Osteoblast (primary cell): ENCODE measurements at regions not wholly inside any gene's neighbourhood (a gene's known extent, or its start where the extent isn't known, plus 50 kb on each side); places are given as distances from the start of the nearest gene placed in this dataset. TPM values are rescaled to one million over a fixed set of nuclear protein-coding genes. Genes with fewer than 3 reads are reported as not detected.
"Not testable (repeated sequence)": the region's sequence is repeated elsewhere in the genome, so short reads cannot be mapped to it uniquely, and the experiment has no call there.

Experiments used
- DNase-seq: peaks from one replicate; pipeline ENCODE4 v3.0.0; 2011; ENCODE audit warnings: low spot score, mixed read lengths; ENCODE audit not compliant: insufficient read length; ENCODE audit errors: missing footprints
- H2AFZ ChIP-seq: 2 replicates; pipeline ENCODE4 v1.6.0; 2011; ENCODE audit warnings: mild to moderate bottlenecking, low read length
- H3K27ac ChIP-seq: 2 replicates; pipeline ENCODE4 v1.5.1; 2011; ENCODE audit warnings: mild to moderate bottlenecking, low read depth, low read length, moderate library complexity
- H3K27me3 ChIP-seq: 2 replicates; pipeline ENCODE4 v1.6.0; 2012; ENCODE audit warnings: mild to moderate bottlenecking, control low read depth, inconsistent platforms, low read length, moderate library complexity; ENCODE audit not compliant: insufficient read depth
- H3K36me3 ChIP-seq: 2 replicates; pipeline ENCODE4 v1.5.1; 2011; ENCODE audit warnings: mild to moderate bottlenecking, low read length, control low read depth, moderate library complexity; ENCODE audit not compliant: insufficient read depth
- H3K4me1 ChIP-seq: 2 replicates; pipeline ENCODE4 v1.5.1; 2011; ENCODE audit warnings: mild to moderate bottlenecking, low read length, control low read depth, moderate library complexity; ENCODE audit not compliant: insufficient read depth
- H3K4me2 ChIP-seq: 2 replicates; pipeline ENCODE4 v1.6.0; 2011; ENCODE audit warnings: mild to moderate bottlenecking, low read length; ENCODE audit not compliant: insufficient read depth
- H3K4me3 ChIP-seq: fragments of 200-600 bp; sonication (generic); 3 replicates; pipeline ENCODE4 v1.5.1; 2012; ENCODE audit warnings: mild to moderate bottlenecking, low read length, inconsistent platforms; ENCODE audit not compliant: insufficient read depth
- H3K79me2 ChIP-seq: 2 replicates; pipeline ENCODE4 v1.6.0; 2012; ENCODE audit warnings: mild to moderate bottlenecking, low read length, control low read depth, inconsistent platforms; ENCODE audit not compliant: insufficient read depth
- H3K9me3 ChIP-seq: 2 replicates; pipeline ENCODE4 v1.5.1; 2011; ENCODE audit warnings: low read depth, low read length, control low read depth
- H4K20me1 ChIP-seq: 2 replicates; pipeline ENCODE4 v1.6.0; 2012; ENCODE audit warnings: mild to moderate bottlenecking, low read length, control low read depth; ENCODE audit not compliant: insufficient read depth
- small RNA-seq: library from RNA; depleted of rRNA; stranded (forward); fragments of <200 nt; gene quantifications from one replicate; pipeline ENCODE3, GENCODE V24; 2012
- TF ChIP-seq, protein P1 (sequence below): IDR thresholded peaks from 2 replicates; pipeline ENCODE4 v1.5.1; 2011; ENCODE audit warnings: mild to moderate bottlenecking, low read depth, low read length, moderate library complexity; ENCODE audit errors: extremely low read depth

- peak overlapping the region; percentile 64 for H2AFZ ChIP-seq
These were observed 50.6 kb upstream of the ITGB1 start for GRCh38 chr10:33008499-33009243.

GRCh38 chr10:33007731-33008381, 49.8 kb upstream of the ITGB1 start:
- peaks cover 52% of the 10 kb centered on the region for H3K4me1 ChIP-seq

More at GRCh38 chr10:33008499-33009243, 50.6 kb upstream of the ITGB1 start:
- Histone ChIP-seq H3K27me3 (no peaks in the 10 kb centered on the region), H3K4me2 (peak overlapping the region; percentile 80), H3K27ac (peak overlapping the region; percentile 71), H4K20me1 (no peaks in the 10 kb centered on the region), H3K4me3 (peak overlapping the region; percentile 49), H3K79me2 (peaks cover 9% of the 10 kb centered on the region), H3K9me3 (no peaks in the 10 kb centered on the region), H3K4me1 (peaks cover 52% of the 10 kb centered on the region), H3K36me3 (no peaks in the 10 kb centered on the region)
- TF ChIP-seq, protein P1, sequence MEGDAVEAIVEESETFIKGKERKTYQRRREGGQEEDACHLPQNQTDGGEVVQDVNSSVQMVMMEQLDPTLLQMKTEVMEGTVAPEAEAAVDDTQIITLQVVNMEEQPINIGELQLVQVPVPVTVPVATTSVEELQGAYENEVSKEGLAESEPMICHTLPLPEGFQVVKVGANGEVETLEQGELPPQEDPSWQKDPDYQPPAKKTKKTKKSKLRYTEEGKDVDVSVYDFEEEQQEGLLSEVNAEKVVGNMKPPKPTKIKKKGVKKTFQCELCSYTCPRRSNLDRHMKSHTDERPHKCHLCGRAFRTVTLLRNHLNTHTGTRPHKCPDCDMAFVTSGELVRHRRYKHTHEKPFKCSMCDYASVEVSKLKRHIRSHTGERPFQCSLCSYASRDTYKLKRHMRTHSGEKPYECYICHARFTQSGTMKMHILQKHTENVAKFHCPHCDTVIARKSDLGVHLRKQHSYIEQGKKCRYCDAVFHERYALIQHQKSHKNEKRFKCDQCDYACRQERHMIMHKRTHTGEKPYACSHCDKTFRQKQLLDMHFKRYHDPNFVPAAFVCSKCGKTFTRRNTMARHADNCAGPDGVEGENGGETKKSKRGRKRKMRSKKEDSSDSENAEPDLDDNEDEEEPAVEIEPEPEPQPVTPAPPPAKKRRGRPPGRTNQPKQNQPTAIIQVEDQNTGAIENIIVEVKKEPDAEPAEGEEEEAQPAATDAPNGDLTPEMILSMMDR = peak; percentile 100
- peak; percentile 80 for DNase-seq

More at GRCh38 chr10:33007731-33008381, 49.8 kb upstream of the ITGB1 start:
- H3K27me3 ChIP-seq, H2AFZ ChIP-seq, H3K4me3 ChIP-seq, H3K36me3 ChIP-seq, DNase-seq, H4K20me1 ChIP-seq, H3K9me3 ChIP-seq: not testable (repeated sequence)
- Histone ChIP-seq H3K79me2 (peaks cover 12% of the 10 kb centered on the region), H3K4me2 (peak overlapping the region; percentile 80), H3K27ac (peak overlapping the region; percentile 71)

Small RNA genes lying in the stretch of these regions (small RNA-seq; reads per million reads assigned to genes)
- gene AL365203.1 = not detected
- not detected for gene MTND4LP11
- gene RN7SL847P = not detected
